HepG2 (cell line): ENCODE measurements at regions not wholly inside any gene's neighbourhood (a gene's known extent, or its start where the extent isn't known, plus 50 kb on each side); places are given as distances from the start of the nearest gene placed in this dataset.

Experiments
- ATAC-seq: fragments of 200-7000 bp; cut with Tn5 transposase; 3 replicates; pipeline ENCODE4 v1.9.1; 2020; ENCODE audit warnings: mild to moderate bottlenecking, moderate library complexity
- BruUV-seq: library from RNA; stranded (reverse); fragments of 400-500 nt; replicated peaks from 2 replicates; lab custom pipeline; 2021; lab: Mats Ljungman, UMichigan
- CTCF ChIA-PET: fragments of 300-600 bp; formaldehyde crosslinking; extraction: SDS; loops from one replicate; lab custom pipeline; 2021; ENCODE audit warnings: low total read pairs, inconsistent platforms, low intra/inter-chr PET ratio; lab: Yijun Ruan, JAX
- POLR2A ChIA-PET: fragments of 350-600 bp; sonication (Branson Sonifier 250); formaldehyde crosslinking; loops from one replicate; lab custom pipeline; 2020; ENCODE audit warnings: antibody characterized with exemption, inconsistent platforms; lab: Yijun Ruan, JAX
- DNase-seq: peaks from one replicate; pipeline ENCODE4 v3.0.0-alpha.2; 2015; ENCODE audit warnings: low spot score
- FAIRE-seq: peaks from 3 replicates; lab custom pipeline; 2011; peaks lifted over from hg19 to GRCh38; lab: Jason Lieb, UNC
- H2AFZ ChIP-seq: one replicate; pipeline ENCODE4 v1.6.1; 2011; ENCODE audit warnings: low read length, inconsistent platforms
- H3K27ac ChIP-seq: fragments of 300-600 bp; 3 replicates; pipeline ENCODE4 v1.8.0; 2011; ENCODE audit warnings: mixed run types, mild to moderate bottlenecking, mixed read lengths, low read length, inconsistent platforms; ENCODE audit not compliant: insufficient read depth; ENCODE audit errors: extremely low read length
- H3K27me3 ChIP-seq, 2 experiments: fragments of 200-600 bp in 1 of 2; 2 replicates in 1 of 2; 3 replicates in 1 of 2; pipeline versions ENCODE4 v1.6.0 to v1.8.0; 2011; ENCODE audit warnings: low read length in 2 of 2, mild to moderate bottlenecking in 2 of 2, moderate library complexity in 2 of 2, inconsistent platforms in 1 of 2; ENCODE audit not compliant: insufficient read depth in 2 of 2, control insufficient read depth in 1 of 2
- H3K36me3 ChIP-seq, 2 experiments: fragments of 200-600 bp in 1 of 2; replicated peaks in 1 of 2; 2 replicates in 1 of 2; 3 replicates in 1 of 2; pipeline versions ENCODE4 v1.5.1 to v1.8.0; 2011; ENCODE audit warnings: low read length in 2 of 2, inconsistent platforms in 1 of 2; ENCODE audit not compliant: insufficient read depth in 2 of 2, control insufficient read depth in 1 of 2
- H3K4me1 ChIP-seq: 2 replicates; pipeline ENCODE4 v1.5.1; 2012; ENCODE audit warnings: low read length, inconsistent platforms; ENCODE audit not compliant: insufficient read depth
- H3K4me2 ChIP-seq: 2 replicates; pipeline ENCODE4 v1.6.0; 2011; ENCODE audit warnings: low read depth, low read length, inconsistent platforms
- H3K4me3 ChIP-seq, 3 experiments: fragments of 200-600 bp in 1 of 3; sonication (generic), shearing (Covaris generic) in 1 of 3; replicated peaks in 1 of 3; 2 replicates each; pipeline ENCODE4 v1.5.1; 2011 to 2016; ENCODE audit warnings: low read length in 3 of 3, inconsistent platforms in 2 of 3, low read depth in 2 of 3, mild to moderate bottlenecking in 2 of 3, control low read depth in 1 of 3, mixed read lengths in 1 of 3; ENCODE audit not compliant: insufficient read depth in 1 of 3
- H3K79me2 ChIP-seq: one replicate; pipeline ENCODE4 v1.6.1; 2011; ENCODE audit warnings: low read length, inconsistent platforms; ENCODE audit not compliant: insufficient read depth
- H3K9ac ChIP-seq: 2 replicates; pipeline ENCODE4 v1.6.0; 2011; ENCODE audit warnings: mild to moderate bottlenecking, low read depth, low read length, inconsistent platforms; ENCODE audit not compliant: insufficient read depth
- H3K9me3 ChIP-seq: 2 replicates; pipeline ENCODE4 v1.5.1; 2012; ENCODE audit warnings: mild to moderate bottlenecking, low read length
- H4K20me1 ChIP-seq: 2 replicates; pipeline ENCODE4 v1.6.0; 2011; ENCODE audit warnings: inconsistent platforms, mild to moderate bottlenecking, low read length, moderate library complexity; ENCODE audit not compliant: insufficient read depth
- CBFB ChIP-seq: sonication (generic); formaldehyde crosslinking; IDR thresholded peaks from 2 replicates; pipeline ENCODE4 v1.4.0; 2020; ENCODE audit warnings: missing genetic modification reagents
- KDM5A ChIP-seq: fragments of 200-600 bp; sonication (generic); IDR thresholded peaks from 2 replicates; pipeline ENCODE4 v1.7.0; 2018; ENCODE audit warnings: antibody characterized with exemption, mild to moderate bottlenecking, low read length, borderline replicate concordance
- MAFF ChIP-seq: IDR thresholded peaks from 2 replicates; pipeline ENCODE4 v1.6.1; 2011; ENCODE audit warnings: low read depth, low read length, improper control_type of control experiment
- MIER3 ChIP-seq: IDR thresholded peaks from 2 replicates; pipeline ENCODE4 v1.6.1; 2016; ENCODE audit warnings: missing compliant biosample characterization, borderline replicate concordance
- NFYC ChIP-seq: IDR thresholded peaks from 2 replicates; pipeline ENCODE4 v1.6.1; 2016; ENCODE audit warnings: missing genetic modification reagents, missing compliant biosample characterization
- ZBTB42 ChIP-seq: sonication (generic); formaldehyde crosslinking; IDR thresholded peaks from 2 replicates; pipeline ENCODE4 v1.5.0; 2020; ENCODE audit warnings: mild to moderate bottlenecking, missing genetic modification reagents
- ZNF574 ChIP-seq: sonication (generic); formaldehyde crosslinking; IDR thresholded peaks from 2 replicates; pipeline ENCODE4 v1.4.0; 2020; ENCODE audit warnings: missing genetic modification reagents
- ZNF747 ChIP-seq: sonication (generic); formaldehyde crosslinking; IDR thresholded peaks from 2 replicates; pipeline ENCODE4 v1.8.1; 2023; ENCODE audit warnings: missing genetic modification reagents, mild to moderate bottlenecking, borderline replicate concordance
- ZNF780A ChIP-seq: sonication (generic); formaldehyde crosslinking; IDR thresholded peaks from 2 replicates; pipeline ENCODE4 v1.8.0; 2022; ENCODE audit warnings: mild to moderate bottlenecking, missing genetic modification reagents, moderate library complexity
- ZNF883 ChIP-seq: sonication (generic); formaldehyde crosslinking; IDR thresholded peaks from 2 replicates; pipeline ENCODE4 v1.5.1; 2020; ENCODE audit warnings: mild to moderate bottlenecking, missing genetic modification reagents; ENCODE audit errors: not compliant biosample characterization
- ZZZ3 ChIP-seq: sonication (generic); formaldehyde crosslinking; IDR thresholded peaks from 2 replicates; pipeline ENCODE4 v1.4.0; 2020; ENCODE audit warnings: missing genetic modification reagents, mild to moderate bottlenecking, borderline replicate concordance
- WGBS: methylation state at CpG from one replicate; pipeline ENCODE4 v1.1.6; 2017; ENCODE audit warnings: low lambda C conversion rate; 5-methylcytosine and 5-hydroxymethylcytosine counted together
- in situ Hi-C: cut with HindIII; loops from 2 replicates; pipeline ENCODE4 v1.10.0; 2017; ENCODE audit warnings: low pct_unique_long_range_greater_than_20kb; ENCODE audit not compliant: extremely low pct_ligation_motif_present
- intact Hi-C: fragments of 100-400 bp; cut with micrococcal nuclease; formaldehyde crosslinking; loops from one replicate; pipeline ENCODE4 v1.10.0; 2022; ENCODE audit not compliant: unreplicated experiment
- TF ChIP-seq, protein P1 (sequence below): IDR thresholded peaks from 2 replicates; pipeline ENCODE4 v1.6.1; 2016; ENCODE audit warnings: missing compliant biosample characterization, missing genetic modification reagents, borderline replicate concordance
- TF ChIP-seq, protein P2 (sequence below): sonication (generic); formaldehyde crosslinking; IDR thresholded peaks from 2 replicates; pipeline ENCODE4 v1.4.0; 2020; ENCODE audit warnings: missing genetic modification reagents
- TF ChIP-seq, protein P3 (sequence below): sonication (generic); formaldehyde crosslinking; IDR thresholded peaks from 2 replicates; pipeline ENCODE4 v1.5.0; 2020; ENCODE audit warnings: missing genetic modification reagents, mild to moderate bottlenecking, borderline replicate concordance
- TF ChIP-seq, protein P4 (sequence below): sonication (generic); formaldehyde crosslinking; conservative IDR thresholded peaks from 2 replicates; pipeline ENCODE4 v1.8.0; 2022; ENCODE audit warnings: missing genetic modification reagents

- intact Hi-C loops: no loop called here
- DNase-seq (no peak), ATAC-seq (no peak)
- Histone ChIP-seq H3K9me3 (peaks cover 12% of the 10 kb centered on the region), H3K9ac (no peak overlapping the region), H3K4me3 (no peak overlapping the region), H3K4me1 (no peaks in the 10 kb centered on the region), H4K20me1 (no peaks in the 10 kb centered on the region; the same call in 1 of the 2 replicates), H3K79me2 (no peaks in the 10 kb centered on the region), H3K4me2 (no peak overlapping the region)
- ChIA-PET CTCF (interaction anchor here (1.2 kb wide), 1 partner anchor 197 kb away, joined by 4 read pairs; no protein-coding TSS in a partner anchor), POLR2A (no interaction called here)
- no TSS peak for BruUV-seq
- TF ChIP-seq, protein P1, sequence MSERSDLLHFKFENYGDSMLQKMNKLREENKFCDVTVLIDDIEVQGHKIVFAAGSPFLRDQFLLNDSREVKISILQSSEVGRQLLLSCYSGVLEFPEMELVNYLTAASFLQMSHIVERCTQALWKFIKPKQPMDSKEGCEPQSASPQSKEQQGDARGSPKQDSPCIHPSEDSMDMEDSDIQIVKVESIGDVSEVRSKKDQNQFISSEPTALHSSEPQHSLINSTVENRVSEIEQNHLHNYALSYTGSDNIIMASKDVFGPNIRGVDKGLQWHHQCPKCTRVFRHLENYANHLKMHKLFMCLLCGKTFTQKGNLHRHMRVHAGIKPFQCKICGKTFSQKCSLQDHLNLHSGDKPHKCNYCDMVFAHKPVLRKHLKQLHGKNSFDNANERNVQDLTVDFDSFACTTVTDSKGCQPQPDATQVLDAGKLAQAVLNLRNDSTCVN (CRISPR knock-in tag): no peak
- TF ChIP-seq CBFB (CRISPR knock-in tag) (no peak), ZNF883 (CRISPR knock-in tag) (no peak), ZBTB42 (CRISPR knock-in tag) (no peak), MIER3 (CRISPR knock-in tag) (no peak), MAFF (no peak), KDM5A (no peak), ZZZ3 (no peak), ZNF747 (CRISPR knock-in tag) (no peak), NFYC (no peak), ZNF780A (no peak), ZNF574 (CRISPR knock-in tag) (no peak)
- TF ChIP-seq, protein P2, sequence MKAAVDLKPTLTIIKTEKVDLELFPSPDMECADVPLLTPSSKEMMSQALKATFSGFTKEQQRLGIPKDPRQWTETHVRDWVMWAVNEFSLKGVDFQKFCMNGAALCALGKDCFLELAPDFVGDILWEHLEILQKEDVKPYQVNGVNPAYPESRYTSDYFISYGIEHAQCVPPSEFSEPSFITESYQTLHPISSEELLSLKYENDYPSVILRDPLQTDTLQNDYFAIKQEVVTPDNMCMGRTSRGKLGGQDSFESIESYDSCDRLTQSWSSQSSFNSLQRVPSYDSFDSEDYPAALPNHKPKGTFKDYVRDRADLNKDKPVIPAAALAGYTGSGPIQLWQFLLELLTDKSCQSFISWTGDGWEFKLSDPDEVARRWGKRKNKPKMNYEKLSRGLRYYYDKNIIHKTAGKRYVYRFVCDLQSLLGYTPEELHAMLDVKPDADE: no peak
- TF ChIP-seq, protein P3, sequence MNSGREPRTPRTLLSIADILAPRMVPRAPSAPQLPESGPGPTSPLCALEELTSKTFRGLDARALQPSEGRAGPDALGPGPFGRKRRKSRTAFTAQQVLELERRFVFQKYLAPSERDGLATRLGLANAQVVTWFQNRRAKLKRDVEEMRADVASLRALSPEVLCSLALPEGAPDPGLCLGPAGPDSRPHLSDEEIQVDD: no peak
- TF ChIP-seq, protein P4, sequence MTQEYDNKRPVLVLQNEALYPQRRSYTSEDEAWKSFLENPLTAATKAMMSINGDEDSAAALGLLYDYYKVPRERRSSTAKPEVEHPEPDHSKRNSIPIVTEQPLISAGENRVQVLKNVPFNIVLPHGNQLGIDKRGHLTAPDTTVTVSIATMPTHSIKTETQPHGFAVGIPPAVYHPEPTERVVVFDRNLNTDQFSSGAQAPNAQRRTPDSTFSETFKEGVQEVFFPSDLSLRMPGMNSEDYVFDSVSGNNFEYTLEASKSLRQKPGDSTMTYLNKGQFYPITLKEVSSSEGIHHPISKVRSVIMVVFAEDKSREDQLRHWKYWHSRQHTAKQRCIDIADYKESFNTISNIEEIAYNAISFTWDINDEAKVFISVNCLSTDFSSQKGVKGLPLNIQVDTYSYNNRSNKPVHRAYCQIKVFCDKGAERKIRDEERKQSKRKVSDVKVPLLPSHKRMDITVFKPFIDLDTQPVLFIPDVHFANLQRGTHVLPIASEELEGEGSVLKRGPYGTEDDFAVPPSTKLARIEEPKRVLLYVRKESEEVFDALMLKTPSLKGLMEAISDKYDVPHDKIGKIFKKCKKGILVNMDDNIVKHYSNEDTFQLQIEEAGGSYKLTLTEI (CRISPR knock-in tag): no peak
- TF ChIP-seq, all 625 proteins: peak for 0
- Histone ChIP-seq H3K36me3 (no peaks in the 10 kb centered on the region), H2AFZ (no peak overlapping the region), H3K27ac (no peak overlapping the region), H3K27me3 (peaks cover 0 to 6% of the 10 kb centered on the region in 2 experiments; a peak in 1 of 5 replicates)
- in situ Hi-C loops: loop anchor here (5.0 kb wide), 1 partner anchor 196 kb away; no protein-coding TSS in a partner anchor
- no peak for FAIRE-seq
- 13% methylated on average over 6 of the region's 7 CpGs for WGBS
Observed at GRCh38 chr16:86018487-86018886, 119.5 kb downstream of the IRF8 start.
